Activated CD4-positive, CD25-positive, alpha-beta regulatory T cell treated with anti-CD3 and anti-CD28 coated beads, Interleukin-2, amount 50 U/mL, for 72 hours (primary cell): ENCODE measurements at regions not wholly inside any gene's neighbourhood (a gene's known extent, or its start where the extent isn't known, plus 50 kb on each side); places are given as distances from the start of the nearest gene placed in this dataset.
"Not testable (repeated sequence)": the region's sequence is repeated elsewhere in the genome, so short reads cannot be mapped to it uniquely, and the experiment has no call there.

ENCODE experiments used
- DNase-seq: peaks from one replicate; pipeline ENCODE4 v3.0.0; 2021

DNA sequence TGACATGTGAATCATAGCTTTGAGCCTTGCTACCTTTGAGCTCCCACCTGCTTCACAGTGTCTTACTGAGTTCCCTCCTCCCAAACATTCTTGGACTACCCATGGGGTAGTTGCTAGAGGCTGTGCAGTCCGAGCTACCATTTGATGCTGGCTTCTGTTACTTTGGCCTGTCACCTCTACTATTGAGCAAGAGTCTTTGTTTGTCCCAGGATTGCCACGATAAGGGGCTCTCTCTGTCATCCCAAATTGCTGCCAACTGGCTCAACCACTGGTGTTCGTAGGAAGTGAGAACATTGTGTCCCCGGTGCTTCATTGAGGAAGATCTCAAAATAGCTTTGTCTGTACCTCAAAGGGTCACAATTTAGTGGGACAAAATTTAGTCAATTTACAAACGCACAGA, 59.1 kb upstream of the PAX8 start:
- DNase-seq: no peak

DNA sequence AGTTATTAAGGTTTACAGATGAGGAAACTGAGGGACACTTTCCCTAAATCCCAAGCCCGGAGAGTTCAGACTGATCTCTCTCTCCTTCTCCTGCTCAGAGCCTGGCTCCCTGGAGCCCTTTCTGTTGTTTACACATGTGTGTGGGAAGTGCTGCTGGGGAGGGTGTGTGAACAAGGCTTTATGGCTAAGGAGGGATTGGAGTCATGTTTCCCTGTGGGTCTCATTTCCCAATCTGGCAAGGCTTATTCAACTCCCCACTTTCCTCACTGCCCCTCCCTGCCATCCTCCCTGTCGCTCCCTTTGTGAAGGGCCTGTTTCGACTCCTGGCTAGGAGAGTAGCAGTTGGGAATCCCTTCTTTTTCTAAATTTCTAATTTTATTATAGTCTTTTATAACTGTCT, 57.3 kb upstream of the PAX8 start:
- DNase-seq: not testable (repeated sequence)

DNA sequence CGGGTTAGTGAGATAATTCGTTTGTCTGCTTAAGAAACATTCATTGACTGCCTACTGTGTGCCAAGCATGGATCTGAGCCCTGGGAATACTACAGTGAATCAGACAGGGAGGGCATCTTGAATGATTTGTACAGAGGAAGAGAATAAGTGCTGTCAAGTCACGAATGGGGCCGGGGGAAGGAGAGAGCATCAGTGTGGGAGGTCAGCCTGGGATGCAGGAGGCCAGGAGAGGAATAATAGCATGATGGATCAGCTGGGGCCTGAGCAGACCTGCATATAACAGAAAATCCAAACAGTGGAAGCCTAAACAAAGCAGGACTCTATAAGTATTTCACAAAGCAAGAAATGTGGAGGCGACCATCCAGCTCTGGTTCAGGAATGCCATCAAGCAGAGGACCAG, 55.4 kb upstream of the PAX8 start:
- DNase-seq: no peak

DNA sequence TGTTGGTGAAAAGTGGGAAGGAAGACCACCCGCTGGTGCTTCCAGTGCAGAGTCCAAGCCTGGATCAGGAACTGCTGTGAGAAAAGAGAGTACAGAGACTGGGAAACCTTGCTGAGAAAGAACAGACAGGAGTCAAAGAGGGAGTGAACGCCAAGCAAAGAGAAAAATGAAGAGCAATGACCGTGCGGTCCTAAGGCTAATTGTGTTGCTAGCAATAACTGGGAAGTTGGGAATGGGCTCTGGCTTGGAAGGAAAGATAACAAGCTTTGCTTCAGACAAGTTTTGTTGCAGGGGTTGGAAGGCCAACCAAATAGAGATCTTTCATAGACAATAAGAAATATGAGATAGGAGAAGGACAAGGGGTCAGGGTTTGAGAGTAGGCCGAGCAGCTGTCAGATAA, 55.0 kb upstream of the PAX8 start:
- not testable (repeated sequence) for DNase-seq

DNA sequence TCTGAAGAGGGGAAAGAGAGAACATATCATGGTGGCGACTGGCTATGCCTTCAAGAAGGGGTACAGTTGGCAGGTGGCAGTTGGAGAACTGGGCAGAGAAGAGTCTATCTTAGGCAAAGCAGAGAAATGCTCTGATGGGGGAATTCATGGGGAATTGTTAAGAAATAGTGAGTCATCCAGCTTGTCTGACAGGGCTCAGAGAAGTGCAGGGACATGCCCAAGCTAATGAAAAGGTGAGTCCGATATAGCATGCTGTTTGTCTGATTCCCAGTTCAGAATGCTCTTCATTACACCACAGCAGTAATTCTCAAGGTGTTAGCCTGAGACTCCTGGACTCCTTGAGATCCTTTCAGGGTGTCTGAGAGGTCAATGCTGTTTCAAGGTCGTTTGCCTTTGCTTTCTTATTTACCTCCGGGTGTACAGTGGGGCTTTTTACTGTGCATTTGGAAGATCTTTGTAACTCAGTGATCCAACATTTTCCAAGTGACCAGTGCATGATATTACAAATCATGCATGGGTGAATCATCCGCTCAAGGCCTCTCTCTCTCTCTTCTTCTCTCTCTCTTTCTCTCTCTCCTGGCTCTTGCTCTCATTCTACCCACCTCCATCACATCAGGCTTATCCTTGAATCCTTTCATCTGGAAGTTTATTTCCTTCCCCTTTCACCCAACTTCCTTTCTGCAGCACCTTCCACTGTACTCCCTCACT, 51.5 kb upstream of the PAX8 start:
- DNase-seq: not testable (repeated sequence)

DNA sequence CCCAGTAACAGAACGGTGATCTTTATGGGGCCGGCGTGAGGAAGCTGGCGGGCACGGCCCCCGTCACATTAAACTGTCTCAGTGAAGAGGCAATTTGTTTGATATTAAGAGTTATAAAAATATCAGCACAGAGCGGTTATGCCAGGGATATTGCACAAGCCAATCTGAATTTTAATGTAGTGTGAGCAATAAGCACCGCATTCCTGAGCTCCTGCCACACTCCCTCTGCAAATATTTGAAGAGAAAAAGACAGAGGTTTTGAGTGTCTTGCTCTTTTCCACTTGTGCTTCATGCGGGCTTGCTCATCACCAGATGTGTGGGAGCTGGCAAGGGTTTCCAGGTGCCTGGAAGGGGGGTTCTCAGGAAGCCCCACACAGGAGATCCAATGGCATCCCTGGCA, 50.3 kb upstream of the PAX8 start:
- not testable (repeated sequence) for DNase-seq

DNA sequence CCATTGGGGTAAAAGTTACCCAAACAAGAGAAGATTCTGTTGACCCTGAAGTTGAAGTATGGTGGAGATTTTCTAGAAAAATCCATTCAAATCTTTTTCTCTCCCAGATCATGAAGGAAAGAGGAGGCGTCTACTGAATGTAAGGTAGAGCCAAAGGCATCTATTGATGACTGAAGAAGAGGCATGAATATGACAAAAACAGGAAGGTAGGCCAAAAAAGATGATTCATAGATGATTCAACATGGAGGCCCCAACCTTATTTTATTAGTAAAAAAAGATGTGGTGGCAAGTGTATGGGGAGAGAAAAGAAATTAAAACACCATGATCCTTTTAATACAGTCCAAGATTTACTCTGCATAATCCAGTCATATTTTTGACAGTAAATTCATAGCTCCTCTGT, 49.9 kb upstream of the PAX8 start:
- not testable (repeated sequence) for DNase-seq
